GM04504 (cell line): ENCODE measurements at regions not wholly inside any gene's neighbourhood (a gene's known extent, or its start where the extent isn't known, plus 50 kb on each side); places are given as distances from the start of the nearest gene placed in this dataset.
"Not testable (repeated sequence)": the region's sequence is repeated elsewhere in the genome, so short reads cannot be mapped to it uniquely, and the experiment has no call there.

Experiments
- DNase-seq: peaks from one replicate; pipeline ENCODE4 v3.0.0-alpha.2; 2012; ENCODE audit warnings: low read depth

- DNase-seq, result no peak
These were observed 103.3 kb downstream of the DIRAS3 start for GRCh38 chr1:67947114-67947513.

- DNase-seq, result no peak
These were observed 104.6 kb downstream of the DIRAS3 start for GRCh38 chr1:67945733-67946374.

GRCh38 chr1:67942274-67942673 lies 108.2 kb downstream of the DIRAS3 start:
- DNase-seq, result no peak

GRCh38 chr1:67941746-67942145 lies 108.5 kb upstream of the GNG12 start:
- DNase-seq, result no peak

GRCh38 chr1:67941155-67941554 lies 107.9 kb upstream of the GNG12 start:
- DNase-seq, result no peak

- DNase-seq, result no peak
These were observed 106.7 kb upstream of the GNG12 start for GRCh38 chr1:67939942-67940341.

- DNase-seq, result no peak
These were observed 106.0 kb upstream of the GNG12 start for GRCh38 chr1:67939186-67939743.

- no peak for DNase-seq
These were observed 104.4 kb upstream of the GNG12 start for GRCh38 chr1:67937651-67938050.

GRCh38 chr1:67937010-67937409 lies 103.7 kb upstream of the GNG12 start:
- DNase-seq, result no peak

GRCh38 chr1:67935560-67935959 lies 102.3 kb upstream of the GNG12 start:
- no peak for DNase-seq

GRCh38 chr1:67931198-67931597 lies 97.9 kb upstream of the GNG12 start:
- DNase-seq, result no peak

- DNase-seq, result no peak
These were observed 89.8 kb upstream of the GNG12 start for GRCh38 chr1:67923074-67923473.

GRCh38 chr1:67921725-67922489 lies 88.6 kb upstream of the GNG12 start:
- DNase-seq, result no peak

- no peak for DNase-seq
These were observed 86.2 kb upstream of the GNG12 start for GRCh38 chr1:67919274-67920072.

- no peak for DNase-seq
These were observed 84.8 kb upstream of the GNG12 start for GRCh38 chr1:67918067-67918466.

GRCh38 chr1:67917006-67917405 lies 83.7 kb upstream of the GNG12 start:
- DNase-seq, result no peak

- DNase-seq, result no peak
These were observed 83.0 kb upstream of the GNG12 start for GRCh38 chr1:67916140-67916886.

- no peak for DNase-seq
These were observed 76.5 kb upstream of the GNG12 start for GRCh38 chr1:67909776-67910175.

- DNase-seq, result no peak
These were observed 75.1 kb upstream of the GNG12 start for GRCh38 chr1:67908250-67908936.

GRCh38 chr1:67907467-67907866 lies 74.2 kb upstream of the GNG12 start:
- DNase-seq, result not testable (repeated sequence)

- DNase-seq, result not testable (repeated sequence)
These were observed 72.7 kb upstream of the GNG12 start for GRCh38 chr1:67906015-67906414.
